Urinary bladder (tissue), 3 donors: ENCODE measurements at regions not wholly inside any gene's neighbourhood (a gene's known extent, or its start where the extent isn't known, plus 50 kb on each side); places are given as distances from the start of the nearest gene placed in this dataset.

Experiments
- DNase-seq: peaks from one replicate; pipeline ENCODE4 v3.0.0-alpha.2; 2015; ENCODE audit errors: extremely low spot score
- H3K27ac ChIP-seq: one replicate; pipeline ENCODE4 v1.5.1; 2013; ENCODE audit warnings: low read depth, mild to moderate bottlenecking, moderate library complexity
- H3K36me3 ChIP-seq: one replicate; pipeline ENCODE4 v1.6.1; 2013; ENCODE audit warnings: mild to moderate bottlenecking, moderate library complexity; ENCODE audit not compliant: insufficient read depth
- H3K4me1 ChIP-seq: one replicate; pipeline ENCODE4 v1.6.1; 2013; ENCODE audit warnings: mild to moderate bottlenecking, moderate library complexity; ENCODE audit not compliant: insufficient read depth
- H3K4me3 ChIP-seq: one replicate; pipeline ENCODE4 v1.5.1; 2013; ENCODE audit warnings: low read depth, low read length
- WGBS: extraction: QIAGEN DNeasy Blood & Tissue Kit; methylation state at CpG from one replicate; pipeline ENCODE4 v1.1.7; 2013; 5-methylcytosine and 5-hydroxymethylcytosine counted together
- donor health status: healthy with polysubstance abuse.
- donor health status: healthy.

DNA sequence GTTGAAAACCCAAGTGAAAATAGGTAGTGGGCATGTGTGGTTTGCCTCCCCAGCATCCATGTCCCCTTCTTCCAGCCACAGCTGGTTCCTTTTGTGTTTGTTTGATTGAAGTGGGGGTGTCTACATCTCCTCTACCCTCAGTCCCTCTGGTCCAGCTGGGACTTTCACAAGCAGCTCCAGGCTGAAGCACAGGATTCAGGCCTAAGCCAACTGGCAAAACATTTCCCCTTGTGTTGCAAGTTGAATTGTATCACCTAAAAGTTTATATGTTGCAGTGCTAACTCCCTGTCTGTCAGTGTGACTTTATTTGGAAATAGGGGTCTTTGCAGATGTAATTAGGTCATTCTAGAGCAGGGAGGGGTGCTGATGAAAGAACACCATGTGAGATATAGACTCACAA is 205.9 kb upstream of the ASIC2 start:
- H3K27ac ChIP-seq = no peak overlapping the region
- no peak for DNase-seq
- H3K4me1 ChIP-seq = no peaks in the 10 kb centered on the region
- H3K4me3 ChIP-seq = no peak overlapping the region
- H3K36me3 ChIP-seq = no peaks in the 10 kb centered on the region

DNA sequence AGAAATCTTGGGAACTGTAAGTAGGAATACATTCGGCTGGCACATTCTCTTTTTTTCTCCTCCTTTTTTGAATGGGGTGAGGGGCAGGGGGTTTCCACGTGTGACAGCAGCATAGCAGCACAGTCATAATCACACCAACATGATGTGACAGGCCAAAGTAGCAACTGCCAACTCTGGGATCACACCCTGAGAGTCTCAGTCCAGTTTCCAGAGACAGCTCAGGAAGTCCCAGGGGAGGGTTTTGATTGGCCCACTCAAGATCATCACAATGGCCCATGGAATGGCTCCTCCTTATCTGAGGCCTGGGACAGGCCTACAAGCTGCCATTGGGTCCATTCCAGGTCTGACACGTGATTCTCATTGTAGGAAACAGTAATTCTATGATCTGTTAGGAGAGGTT is 207.1 kb upstream of the ASIC2 start:
- no peak overlapping the region for H3K4me3 ChIP-seq
- no peaks in the 10 kb centered on the region for H3K4me1 ChIP-seq
- H3K36me3 ChIP-seq = no peaks in the 10 kb centered on the region
- no peak overlapping the region for H3K27ac ChIP-seq
- no peak for DNase-seq
- 41% methylated on average over 3 of the region's 3 CpGs for WGBS

DNA sequence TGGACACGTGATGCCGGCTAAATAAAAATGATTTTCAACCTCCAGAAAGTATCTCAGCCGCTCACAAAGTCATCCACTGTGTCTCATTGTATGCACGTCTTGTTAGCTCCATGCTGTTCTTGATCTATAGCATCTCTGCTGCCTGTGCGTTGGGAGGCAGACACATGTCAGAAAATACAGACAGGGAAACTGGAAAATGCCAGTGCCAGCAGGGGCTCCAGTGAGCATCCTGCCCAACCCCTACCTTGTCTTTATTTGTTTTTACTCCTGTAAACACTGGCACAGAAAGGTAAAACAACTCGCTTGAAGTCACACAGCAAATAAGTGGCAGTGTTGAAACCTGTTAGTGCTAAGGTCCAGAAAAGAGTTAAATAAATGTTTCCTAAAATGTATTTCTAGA is 208.1 kb upstream of the ASIC2 start:
- H3K36me3 ChIP-seq = no peaks in the 10 kb centered on the region
- 85% methylated on average over 6 of the region's 6 CpGs for WGBS
- no peak overlapping the region for H3K27ac ChIP-seq
- H3K4me3 ChIP-seq = no peak overlapping the region
- no peaks in the 10 kb centered on the region for H3K4me1 ChIP-seq
- DNase-seq = no peak

DNA sequence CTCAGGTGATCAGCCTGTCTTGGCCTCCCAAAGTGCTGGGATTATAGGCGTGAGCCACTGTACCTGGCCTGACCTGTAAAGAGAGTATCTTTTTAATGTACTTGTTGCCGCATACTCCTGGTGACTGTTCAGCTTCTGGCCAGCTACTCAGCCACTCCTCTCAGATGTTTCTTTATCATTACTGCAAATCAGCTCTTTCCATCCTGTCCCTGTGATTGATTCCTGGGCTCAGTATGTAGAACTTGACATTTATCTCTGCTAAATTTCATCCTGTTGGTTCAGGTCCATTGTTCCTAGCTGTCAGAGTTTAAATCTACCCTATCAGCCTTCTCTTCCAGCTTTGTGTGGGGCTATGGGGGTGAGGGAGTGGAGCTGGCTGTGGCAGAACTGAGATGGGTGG is 211.5 kb upstream of the ASIC2 start:
- Histone ChIP-seq H3K36me3 (no peaks in the 10 kb centered on the region), H3K4me3 (no peak overlapping the region), H3K4me1 (no peaks in the 10 kb centered on the region), H3K27ac (no peak overlapping the region)
- DNase-seq = no peak
- 83% methylated on average over 2 of the region's 2 CpGs for whole genome bisulfite sequencing

DNA sequence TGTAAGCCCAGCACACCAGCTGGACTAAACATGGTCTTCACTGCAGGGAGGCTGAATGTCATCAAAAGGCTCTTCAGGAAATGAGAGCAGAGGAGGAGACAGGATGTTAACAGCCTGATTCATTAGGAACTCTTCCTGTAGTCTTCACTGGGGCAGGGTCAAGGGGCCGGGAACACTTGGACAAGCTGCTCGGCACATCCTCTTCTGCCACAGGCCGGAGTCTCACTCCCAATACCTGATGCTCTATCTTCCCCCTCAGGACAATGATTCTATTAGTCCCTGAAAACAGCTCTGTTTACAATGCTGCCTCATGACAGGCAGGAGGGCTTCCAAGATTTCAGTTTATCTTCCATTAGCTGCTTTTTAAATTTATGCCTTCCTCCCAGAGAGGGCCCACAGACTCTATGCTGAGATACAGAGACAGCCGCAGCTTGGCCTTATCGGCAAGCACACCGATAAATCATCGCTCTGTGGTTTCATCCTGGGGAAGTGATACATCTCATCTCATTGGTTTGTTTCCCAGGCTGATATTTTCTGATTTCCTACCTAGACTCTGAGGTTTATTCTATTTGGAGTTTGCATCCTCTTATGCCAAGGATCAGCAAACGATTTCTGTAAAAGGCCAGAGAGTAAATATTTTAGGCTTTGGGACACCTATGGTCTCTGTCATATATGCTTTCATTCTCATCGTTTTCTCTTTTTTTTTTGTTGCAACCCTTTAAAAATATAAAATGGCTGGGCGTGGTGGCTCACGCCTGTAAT is 214.0 kb upstream of the ASIC2 start:
- DNase-seq = peak; percentile 8
- no peak overlapping the region for H3K27ac ChIP-seq
- WGBS = 45% methylated on average over 11 of the region's 11 CpGs
- no peak overlapping the region for H3K4me3 ChIP-seq
- no peaks in the 10 kb centered on the region for H3K36me3 ChIP-seq
- H3K4me1 ChIP-seq = no peaks in the 10 kb centered on the region

DNA sequence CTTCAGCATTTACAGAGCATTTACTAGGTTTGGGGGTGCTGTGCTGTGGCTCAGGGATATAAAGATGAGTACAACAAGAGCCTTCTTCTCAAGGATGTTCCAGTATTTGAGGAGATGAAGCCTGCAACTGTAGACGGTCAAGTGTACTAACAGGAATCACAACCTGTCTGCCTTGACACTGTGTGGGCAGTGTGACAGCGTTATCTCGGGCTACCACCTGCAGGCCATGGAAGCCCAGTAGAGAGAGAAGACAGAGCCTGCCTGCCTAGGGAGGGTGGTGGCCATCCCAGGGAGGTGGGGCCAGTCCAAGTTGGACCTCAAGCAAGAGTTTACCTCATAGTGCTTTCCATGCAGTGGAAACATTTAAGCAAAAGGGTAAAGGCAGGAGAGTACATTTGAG is 215.1 kb upstream of the ASIC2 start:
- H3K27ac ChIP-seq = no peak overlapping the region
- no peak overlapping the region for H3K4me3 ChIP-seq
- H3K36me3 ChIP-seq = no peaks in the 10 kb centered on the region
- 81% methylated on average over 3 of the region's 3 CpGs for WGBS
- H3K4me1 ChIP-seq = no peaks in the 10 kb centered on the region
- no peak for DNase-seq

DNA sequence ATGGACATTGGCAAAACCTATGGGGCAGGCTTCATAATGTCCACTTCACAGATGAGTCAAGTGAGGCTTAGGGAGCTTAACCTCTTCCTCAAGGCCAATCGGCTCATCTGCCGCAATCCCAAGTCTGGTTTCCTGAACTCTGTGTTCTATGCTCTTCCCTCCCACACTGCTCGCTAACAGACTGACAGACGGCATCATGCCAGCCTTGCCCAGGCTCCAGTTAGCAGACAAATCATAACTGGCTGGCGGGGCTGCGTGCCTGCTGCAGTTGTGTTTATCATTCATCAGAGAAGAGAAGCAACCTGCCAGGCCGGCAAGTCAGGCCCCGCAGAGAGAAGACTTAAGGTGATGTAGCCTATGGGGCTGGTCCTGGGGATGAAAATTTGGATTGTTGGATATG is 216.2 kb upstream of the ASIC2 start:
- whole genome bisulfite sequencing = 77% methylated on average over 8 of the region's 8 CpGs
- DNase-seq = no peak
- H3K36me3 ChIP-seq = no peaks in the 10 kb centered on the region
- no peak overlapping the region for H3K27ac ChIP-seq
- H3K4me3 ChIP-seq = no peak overlapping the region
- H3K4me1 ChIP-seq = no peaks in the 10 kb centered on the region

DNA sequence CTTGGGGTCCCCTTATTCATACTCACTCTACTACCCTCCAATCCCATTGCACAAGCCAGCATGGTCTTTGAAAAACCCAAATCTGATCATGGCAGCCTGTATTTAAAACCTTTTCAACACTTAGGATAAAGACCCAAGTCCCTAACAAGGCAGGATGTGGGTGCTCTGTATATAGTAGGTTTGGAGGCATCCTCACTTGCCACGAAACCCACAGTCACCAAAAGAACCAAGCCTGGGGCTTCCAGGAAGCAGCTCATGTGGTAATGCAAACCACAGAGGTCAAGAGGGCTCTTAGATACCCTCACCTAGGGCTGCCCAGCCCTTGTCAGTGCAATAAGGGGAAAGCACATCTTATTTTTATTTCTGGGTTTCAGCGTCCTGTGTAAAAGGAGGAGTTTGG is 218.6 kb upstream of the ASIC2 start:
- 77% methylated on average over 2 of the region's 2 CpGs for WGBS
- no peak for DNase-seq
- no peak overlapping the region for H3K27ac ChIP-seq
- H3K4me1 ChIP-seq = no peaks in the 10 kb centered on the region
- H3K36me3 ChIP-seq = no peaks in the 10 kb centered on the region
- no peak overlapping the region for H3K4me3 ChIP-seq

DNA sequence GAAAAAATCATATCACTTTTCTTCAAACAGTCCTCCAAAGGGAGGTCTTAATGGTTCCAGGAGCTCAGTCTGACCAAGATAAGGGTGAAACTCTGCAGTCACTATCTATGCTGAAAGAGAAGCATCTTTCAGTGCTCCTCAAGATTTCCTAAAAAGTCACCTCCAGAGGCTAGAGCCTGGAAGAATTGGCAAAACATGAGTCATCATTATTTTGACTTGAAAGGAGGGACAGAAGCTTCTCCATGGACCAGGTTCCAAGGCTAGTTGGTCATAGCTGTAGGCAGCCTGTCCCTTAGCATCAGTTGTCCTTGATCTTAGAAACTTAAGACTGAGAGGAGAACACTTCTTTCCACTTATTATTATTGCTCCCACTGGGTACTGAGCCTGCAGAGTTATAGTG is 219.0 kb upstream of the ASIC2 start:
- Histone ChIP-seq H3K27ac (no peak overlapping the region), H3K36me3 (no peaks in the 10 kb centered on the region), H3K4me1 (no peaks in the 10 kb centered on the region), H3K4me3 (no peak overlapping the region)
- no peak for DNase-seq

DNA sequence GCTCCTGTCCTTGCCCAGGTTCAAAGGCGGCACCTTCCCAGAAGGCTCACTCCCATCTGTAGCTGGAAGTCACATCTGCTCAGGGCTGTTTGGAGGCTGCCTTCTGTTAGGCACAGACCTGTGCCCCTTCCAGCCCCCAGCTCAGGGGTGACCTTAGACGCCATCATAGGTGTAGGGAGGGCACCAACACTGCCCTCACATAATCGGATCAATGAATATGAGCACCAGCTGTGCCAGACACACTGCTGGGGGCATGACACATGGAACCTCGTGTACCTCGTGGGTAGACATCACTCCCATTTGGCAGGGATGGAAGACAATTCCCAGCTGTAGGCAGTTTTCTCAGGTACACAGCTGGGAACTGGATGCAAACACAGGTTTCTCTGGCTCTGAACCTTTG is 220.7 kb upstream of the ASIC2 start:
- Histone ChIP-seq H3K36me3 (no peaks in the 10 kb centered on the region), H3K27ac (no peak overlapping the region), H3K4me3 (no peak overlapping the region), H3K4me1 (no peaks in the 10 kb centered on the region)
- WGBS = 81% methylated on average over 5 of the region's 5 CpGs
- no peak for DNase-seq

DNA sequence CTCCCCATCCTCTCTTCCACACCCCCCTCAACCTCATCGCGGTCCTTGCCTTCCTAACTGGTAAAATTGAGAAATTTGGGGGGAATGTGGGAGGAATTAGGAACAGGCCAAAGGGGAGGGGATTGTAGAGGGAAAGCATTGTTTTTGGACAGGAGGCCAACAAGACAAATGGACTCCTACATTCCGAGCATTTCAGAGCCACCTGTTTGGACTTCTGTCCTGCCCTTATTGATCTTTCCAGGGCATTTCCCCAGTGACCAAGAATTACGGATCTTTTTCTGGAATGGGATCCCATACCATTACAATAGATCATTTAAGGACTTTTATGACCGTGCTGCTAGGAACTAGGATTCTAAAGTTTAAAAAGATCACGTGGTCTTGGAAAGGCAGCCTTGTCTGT is 221.3 kb upstream of the ASIC2 start:
- 85% methylated on average over 6 of the region's 6 CpGs for WGBS
- Histone ChIP-seq H3K27ac (no peak overlapping the region), H3K4me3 (no peak overlapping the region), H3K36me3 (no peaks in the 10 kb centered on the region), H3K4me1 (no peaks in the 10 kb centered on the region)
- no peak for DNase-seq

DNA sequence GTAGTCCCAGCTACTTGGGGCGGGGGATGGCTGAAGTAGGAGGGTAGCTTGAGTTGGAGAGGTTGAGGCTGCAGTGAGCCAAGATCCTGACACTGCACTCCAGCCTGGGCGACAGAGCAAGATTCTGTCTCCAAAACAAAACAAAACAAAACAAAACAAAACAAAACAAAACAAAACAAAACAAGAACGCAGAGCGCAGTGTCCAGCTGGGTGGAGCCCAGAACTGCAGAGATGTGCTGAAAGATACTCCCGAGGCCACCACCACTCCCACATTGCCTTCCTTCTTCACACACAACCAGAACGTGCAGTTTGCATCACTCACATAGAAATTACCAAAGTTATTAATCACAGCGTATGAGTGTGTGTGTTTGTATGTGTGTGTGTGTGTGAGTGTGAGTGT is 222.9 kb upstream of the ASIC2 start:
- no peak overlapping the region for H3K27ac ChIP-seq
- no peaks in the 10 kb centered on the region for H3K4me1 ChIP-seq
- H3K36me3 ChIP-seq = no peaks in the 10 kb centered on the region
- no peak for DNase-seq
- 55% methylated on average over 7 of the region's 7 CpGs for WGBS
- H3K4me3 ChIP-seq = no peak overlapping the region

DNA sequence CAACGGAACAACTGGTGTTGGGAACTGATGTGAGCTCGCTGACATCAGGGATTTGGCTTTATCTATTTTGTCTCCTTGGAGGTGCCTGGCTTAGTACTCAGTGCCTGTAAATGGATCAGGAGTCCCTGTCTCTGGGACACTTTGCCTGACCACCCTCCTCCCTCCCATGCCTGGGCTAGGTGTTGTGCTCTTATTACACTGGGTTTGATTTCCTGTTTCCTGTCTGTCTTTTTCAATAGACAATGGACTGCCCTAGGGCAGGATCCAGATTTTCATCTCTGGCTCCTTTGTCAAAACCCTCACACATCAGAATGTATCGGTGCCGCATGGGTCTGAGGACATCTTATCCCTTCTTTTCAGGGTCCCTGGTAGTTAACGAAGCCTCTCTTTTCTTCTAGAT is 223.6 kb upstream of the ASIC2 start:
- Histone ChIP-seq H3K27ac (no peak overlapping the region), H3K36me3 (no peaks in the 10 kb centered on the region), H3K4me1 (no peaks in the 10 kb centered on the region), H3K4me3 (no peak overlapping the region)
- no peak for DNase-seq
- WGBS = 81% methylated on average over 5 of the region's 5 CpGs

DNA sequence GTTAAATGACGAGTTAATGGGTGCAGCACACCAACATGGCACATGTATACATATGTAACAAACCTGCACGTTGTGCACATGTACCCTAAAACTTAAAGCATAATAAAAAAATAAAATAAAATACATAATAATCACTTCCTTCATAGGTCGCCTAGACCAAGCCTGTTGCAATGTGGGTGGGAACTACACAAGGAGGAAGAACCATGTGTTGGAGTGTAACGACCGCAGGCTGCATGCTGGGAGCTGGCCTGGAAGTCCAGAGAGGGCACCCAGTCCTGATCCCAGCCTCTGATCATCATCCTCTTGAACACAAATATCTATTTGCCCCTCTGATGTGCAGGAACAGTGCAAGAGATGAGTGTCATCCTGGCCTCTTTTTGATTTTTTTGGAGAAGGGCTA is 224.7 kb upstream of the ASIC2 start:
- H3K4me1 ChIP-seq = no peaks in the 10 kb centered on the region

DNA sequence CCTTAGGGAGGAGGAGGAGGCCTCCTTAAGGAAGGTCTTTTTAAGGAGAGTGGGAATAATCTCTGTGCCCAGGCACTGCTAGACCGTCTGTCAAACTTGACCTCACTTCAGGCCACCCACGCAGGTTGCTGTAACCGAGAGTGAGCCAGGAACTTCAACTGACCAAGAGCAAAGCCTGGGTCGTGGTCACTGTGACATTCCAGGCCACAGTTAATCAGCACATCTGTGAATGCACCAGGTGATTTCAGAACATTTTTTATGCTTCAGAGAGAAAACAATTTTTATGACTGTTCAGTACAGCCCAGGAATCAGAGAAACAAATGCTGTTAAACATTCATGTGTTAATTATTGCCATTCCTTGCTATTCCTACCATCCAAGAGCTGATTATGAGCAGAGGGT is 226.6 kb upstream of the ASIC2 start:
- H3K27ac ChIP-seq = no peak overlapping the region
- no peaks in the 10 kb centered on the region for H3K36me3 ChIP-seq
- DNase-seq = no peak
- no peak overlapping the region for H3K4me3 ChIP-seq
- WGBS = 53% methylated on average over 4 of the region's 4 CpGs
- no peaks in the 10 kb centered on the region for H3K4me1 ChIP-seq

More for the DNA sequence above, 224.7 kb upstream of the ASIC2 start:
- Histone ChIP-seq H3K27ac (no peak overlapping the region), H3K36me3 (no peaks in the 10 kb centered on the region), H3K4me3 (no peak overlapping the region)
- DNase-seq = no peak
- 77% methylated on average over 4 of the region's 5 CpGs for WGBS
